ENCODE measurements at regions not wholly inside any gene's neighbourhood (a gene's known extent, or its start where the extent isn't known, plus 50 kb on each side); places are given as distances from the start of the nearest gene placed in this dataset.

DNA sequence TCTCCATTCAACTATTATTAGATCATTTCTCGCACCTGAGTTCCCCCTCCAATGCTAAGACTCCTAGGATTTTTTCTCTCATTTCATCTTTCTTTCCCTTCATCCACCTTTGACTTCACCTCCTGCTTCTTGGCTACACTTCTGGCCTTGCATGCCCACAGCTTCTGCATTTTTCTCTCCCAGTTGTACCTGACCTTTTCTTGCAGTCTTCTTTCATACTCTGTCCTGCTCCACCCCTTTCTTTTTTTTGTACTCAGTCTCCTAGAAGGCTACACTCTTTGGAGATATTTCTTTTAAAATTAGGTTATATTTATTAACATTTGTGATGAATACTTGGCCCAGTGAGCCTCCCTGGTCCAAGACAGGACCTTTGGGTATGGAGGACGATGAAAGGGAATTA, 190.4 kb downstream of the DEPDC1B start:
- no peak overlapping the region for H3K56ac ChIP-seq (ENCODE audit: extremely low read depth, insufficient read depth, low read length)
- no peaks in the 10 kb centered on the region for H3K27me3 ChIP-seq (ENCODE audit: control insufficient read depth, insufficient read depth, low read length)
- H3K9me3 ChIP-seq (ENCODE audit: control insufficient read depth, insufficient read depth, low read length), result no peaks in the 10 kb centered on the region
- H4K5ac ChIP-seq (ENCODE audit: low read depth, low read length), result no peak overlapping the region
- in situ Hi-C loops (cut with MboI; ENCODE audit: low sequenced_read_pairs), result no loop called here
- CTCF ChIA-PET, result interaction anchor here (0.6 kb wide), 1 partner anchor 12 kb away, joined by 3 read pairs; no protein-coding TSS in a partner anchor
- H4K20me1 ChIP-seq (ENCODE audit: insufficient read depth, low read length), result no peaks in the 10 kb centered on the region
- no peak overlapping the region for H2BK20ac ChIP-seq (ENCODE audit: low read depth, low read length)
- no peaks in the 10 kb centered on the region for H3K9me1 ChIP-seq (ENCODE audit: insufficient read depth, low read length)
- no peak overlapping the region for H3K4me2 ChIP-seq (ENCODE audit: low read depth, low read length)
- no peak overlapping the region for H3K27ac ChIP-seq (ENCODE audit: insufficient read depth, low read length)
- dilution Hi-C loops (cut with HindIII; ENCODE audit: low sequenced_read_pairs, unreplicated experiment), result no loop called here
- H3K4ac ChIP-seq (ENCODE audit: low read depth, low read length), result no peak overlapping the region
- H3K23ac ChIP-seq (ENCODE audit: low read depth, low read length), result no peak overlapping the region
- H4K8ac ChIP-seq (ENCODE audit: low read depth in 2 of 2, low read length in 2 of 2), result no peak overlapping the region
- no peak overlapping the region for H3K4me3 ChIP-seq (ENCODE audit: insufficient read depth, low read depth, low read length)
- H2AK5ac ChIP-seq (ENCODE audit: low read depth, low read length), result no peak overlapping the region
- no CpG with 5 or more reads among the region's 2 CpGs for WGBS, 2 experiments (ENCODE audit: extremely low coverage in 2 of 2, insufficient read length in 1 of 2)
- no peak overlapping the region for H4K91ac ChIP-seq (ENCODE audit: insufficient read depth, low read depth, low read length)
- no peaks in the 10 kb centered on the region for H3K4me1 ChIP-seq (ENCODE audit: control insufficient read depth, insufficient read depth, low read length)
- TF ChIP-seq MAZ (IDR thresholded peaks at IDR 0.05; ENCODE audit: borderline replicate concordance, low read depth, low read length), result no peak
- H2AK9ac ChIP-seq (replicated peaks; ENCODE audit: low read depth, low read length, poor library complexity), result no peak overlapping the region
- no peaks in the 10 kb centered on the region for H3K36me3 ChIP-seq (ENCODE audit: control insufficient read depth, insufficient read depth, low read length)
- DNase-seq (no peak), ATAC-seq (ENCODE audit: low read depth) (no peak)
- POLR2A ChIA-PET (ENCODE audit: unreplicated experiment), result no interaction called here
- no peak overlapping the region for H3K18ac ChIP-seq (ENCODE audit: low read depth, low read length)
- no peak overlapping the region for H2BK120ac ChIP-seq (ENCODE audit: low read depth, low read length)
- no peak overlapping the region for H2AFZ ChIP-seq (replicated peaks; ENCODE audit: low read length, poor library complexity)
- intact Hi-C loops (cut with micrococcal nuclease), result no loop called here
- no peak overlapping the region for H2BK5ac ChIP-seq (ENCODE audit: low read depth, low read length, poor library complexity, severe bottlenecking)
- no peaks in the 10 kb centered on the region for H3K79me1 ChIP-seq (ENCODE audit: low read depth in 1 of 2, low read length in 2 of 2)
- H3K14ac ChIP-seq (replicated peaks; ENCODE audit: low read depth, low read length), result no peak overlapping the region
- BruUV-seq (replicated peaks), result no TSS peak
- H3K9ac ChIP-seq (ENCODE audit: low read depth, low read length), result no peak overlapping the region
- H2BK15ac ChIP-seq (ENCODE audit: low read depth, low read length), result no peak overlapping the region
